GM18498 (cell line): ENCODE measurements at regions not wholly inside any gene's neighbourhood (a gene's known extent, or its start where the extent isn't known, plus 50 kb on each side); places are given as distances from the start of the nearest gene placed in this dataset.

Experiments used
- ATAC-seq: cut with Tn5 transposase; IDR thresholded peaks from one replicate; pipeline ENCODE4 v1.9.1; 2021; ENCODE audit warnings: mild to moderate bottlenecking, moderate library complexity; ENCODE audit not compliant: unreplicated experiment

DNA sequence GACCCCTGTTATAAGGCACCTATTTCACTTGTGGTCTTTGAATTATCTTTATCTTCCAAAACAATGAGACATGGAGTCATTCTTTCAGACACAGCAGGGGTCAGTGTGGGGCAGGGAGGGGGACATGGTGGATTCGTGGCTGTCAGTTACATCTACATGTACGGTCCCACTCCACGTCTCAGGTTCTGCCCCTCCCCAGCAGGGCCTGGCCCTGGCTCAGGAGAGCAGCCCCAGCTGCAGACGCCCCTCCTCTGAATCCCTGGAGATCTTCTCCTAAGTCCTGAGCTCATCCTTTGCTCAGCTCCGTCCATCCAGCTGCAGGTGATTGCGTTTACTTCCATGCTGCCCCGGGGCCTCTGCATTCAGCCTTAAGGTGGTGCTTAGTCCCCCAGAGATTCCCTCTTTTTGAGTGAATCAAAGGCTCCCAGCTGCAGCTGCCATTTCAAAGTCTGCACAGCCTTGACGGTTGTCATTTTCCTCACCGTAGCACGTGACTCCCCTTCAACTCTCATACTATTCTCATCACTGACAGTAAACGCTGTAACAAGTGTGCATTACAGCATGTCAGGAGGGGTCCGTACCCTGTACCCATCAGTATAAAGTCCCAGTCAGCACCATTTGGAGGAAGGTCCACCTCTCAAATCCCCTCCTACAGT is 113.4 kb upstream of the TCERG1L start:
- no peak for ATAC-seq

DNA sequence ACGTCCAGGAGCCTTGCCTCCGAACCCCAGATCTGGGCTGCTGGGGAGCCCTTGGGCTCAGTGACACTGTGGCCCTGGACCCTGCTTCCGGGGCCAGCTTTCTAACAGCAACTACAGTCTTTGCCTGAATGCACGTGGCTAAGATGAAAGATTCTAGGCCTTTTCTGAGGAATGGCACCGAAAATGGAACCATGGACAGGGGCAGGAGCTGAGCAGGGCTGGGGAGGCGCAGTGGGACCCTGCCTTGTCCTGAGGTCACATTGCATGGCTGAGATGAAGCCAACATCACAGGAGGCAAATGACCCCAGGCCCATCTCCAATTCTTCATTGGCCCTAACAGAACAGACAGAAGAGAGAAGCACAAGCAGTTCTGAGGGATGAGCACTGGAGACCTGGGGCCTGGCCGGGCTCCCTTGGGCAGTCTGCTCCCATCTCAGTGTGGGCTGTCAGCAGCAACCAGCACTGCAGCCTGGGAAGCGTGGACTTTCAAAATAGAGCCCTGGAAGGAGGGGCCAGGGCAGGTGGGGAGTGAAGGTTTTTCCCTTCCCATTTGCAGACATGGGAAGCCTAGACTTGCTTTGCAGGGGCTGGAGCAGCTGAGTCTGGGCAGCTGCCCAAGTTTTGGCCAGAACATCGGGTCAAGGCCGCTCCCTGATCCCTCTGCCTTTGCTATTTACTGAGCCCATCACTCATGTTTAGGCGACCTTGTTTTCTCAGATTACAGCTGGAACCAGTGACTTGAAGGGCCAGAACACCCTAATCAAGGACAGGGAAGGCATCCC is 114.4 kb upstream of the TCERG1L start:
- ATAC-seq, result no peak

DNA sequence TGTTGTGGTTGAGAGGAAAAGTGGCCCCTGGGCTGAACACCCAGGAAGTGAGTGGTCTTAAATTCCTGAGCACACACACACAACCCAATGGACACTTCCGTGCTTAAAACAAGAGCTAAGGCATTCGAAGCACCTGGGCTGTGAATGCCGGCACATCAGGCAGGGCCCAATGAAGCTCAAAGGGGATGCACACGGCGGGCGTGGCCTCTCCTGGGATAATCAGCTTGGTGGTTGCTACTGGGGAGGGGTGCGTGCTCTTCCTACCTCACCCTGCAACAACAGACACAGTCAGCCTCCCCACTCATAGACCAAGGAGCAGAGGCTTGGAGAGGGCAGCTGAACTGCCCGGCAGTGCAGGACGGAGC is 115.0 kb upstream of the TCERG1L start:
- ATAC-seq, result no peak

DNA sequence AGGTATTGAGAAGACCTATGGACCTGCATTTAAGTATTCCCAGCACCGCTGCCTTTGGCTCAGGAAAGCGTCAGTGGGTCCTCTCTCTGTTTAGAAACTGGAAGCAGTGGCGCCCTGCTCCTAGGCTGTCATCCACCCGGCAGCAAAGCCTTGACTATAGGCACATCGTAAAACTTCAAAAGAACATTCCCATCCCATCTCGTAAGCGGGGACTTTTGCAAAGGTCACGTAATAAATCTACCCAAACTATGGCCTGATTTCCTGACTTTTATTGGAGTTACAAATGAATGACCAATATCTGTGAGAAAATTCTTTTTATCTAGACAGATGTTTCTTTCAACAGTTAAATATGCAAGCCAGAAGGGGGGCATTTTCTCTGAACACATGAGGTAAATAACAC is 115.8 kb upstream of the TCERG1L start:
- ATAC-seq, result no peak

DNA sequence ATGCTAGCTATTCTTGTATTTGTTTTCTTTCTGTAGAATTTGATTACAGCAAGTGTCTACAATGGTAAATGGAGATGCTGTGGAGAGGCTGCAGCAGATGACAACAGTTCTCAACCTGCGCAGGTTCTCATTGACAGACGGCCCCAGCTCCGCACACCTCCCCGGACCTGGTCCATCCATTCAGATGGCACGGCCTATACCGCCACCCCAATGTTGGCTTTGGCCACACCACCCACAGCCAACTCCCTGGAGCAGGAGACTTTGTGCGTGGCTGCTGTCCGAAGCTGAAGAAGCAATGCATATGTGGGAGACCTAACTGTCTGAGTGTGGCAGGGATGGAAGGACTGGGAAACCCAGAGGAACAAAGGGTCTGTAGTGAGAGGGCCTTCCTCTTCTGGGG is 116.4 kb upstream of the TCERG1L start:
- no peak for ATAC-seq

DNA sequence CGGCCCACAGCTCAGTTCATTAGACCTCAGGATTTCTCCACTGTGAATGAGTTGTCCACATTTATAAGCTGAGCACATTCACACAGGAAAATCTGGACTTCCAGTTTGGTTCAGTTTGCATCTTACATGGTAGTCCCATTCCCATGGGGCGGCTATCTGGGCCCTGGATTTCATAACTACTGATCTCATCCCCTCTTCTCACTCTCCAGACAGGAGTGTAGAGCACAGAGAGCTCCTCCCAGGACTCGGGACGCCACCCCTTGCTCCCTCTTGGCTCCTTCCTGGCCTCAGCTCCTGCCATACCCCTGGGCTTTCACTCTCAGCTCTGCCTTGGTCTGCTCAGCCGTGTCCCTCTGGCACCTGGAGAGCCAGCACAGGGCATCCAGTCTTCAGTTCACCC is 117.6 kb upstream of the TCERG1L start:
- no peak for ATAC-seq

DNA sequence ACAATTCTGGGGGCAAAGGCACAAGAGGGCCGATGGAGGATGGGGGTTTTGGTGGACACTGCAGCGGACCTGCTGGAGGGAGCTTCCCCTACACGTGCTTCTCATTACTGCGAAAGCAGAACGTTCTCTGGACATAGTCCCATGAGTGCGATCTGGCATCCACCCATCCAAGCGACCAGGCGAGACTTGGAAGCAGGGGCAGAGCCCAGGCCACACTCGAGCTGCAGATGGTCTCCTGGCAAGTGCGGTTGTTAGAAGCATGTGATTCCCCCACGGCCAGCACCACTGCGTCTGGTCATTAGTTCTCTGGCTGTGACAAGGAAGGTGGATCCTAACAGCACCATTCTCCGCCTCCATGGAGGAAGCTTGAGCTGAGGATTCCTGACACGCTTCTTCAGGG is 118.4 kb upstream of the TCERG1L start:
- no peak for ATAC-seq

DNA sequence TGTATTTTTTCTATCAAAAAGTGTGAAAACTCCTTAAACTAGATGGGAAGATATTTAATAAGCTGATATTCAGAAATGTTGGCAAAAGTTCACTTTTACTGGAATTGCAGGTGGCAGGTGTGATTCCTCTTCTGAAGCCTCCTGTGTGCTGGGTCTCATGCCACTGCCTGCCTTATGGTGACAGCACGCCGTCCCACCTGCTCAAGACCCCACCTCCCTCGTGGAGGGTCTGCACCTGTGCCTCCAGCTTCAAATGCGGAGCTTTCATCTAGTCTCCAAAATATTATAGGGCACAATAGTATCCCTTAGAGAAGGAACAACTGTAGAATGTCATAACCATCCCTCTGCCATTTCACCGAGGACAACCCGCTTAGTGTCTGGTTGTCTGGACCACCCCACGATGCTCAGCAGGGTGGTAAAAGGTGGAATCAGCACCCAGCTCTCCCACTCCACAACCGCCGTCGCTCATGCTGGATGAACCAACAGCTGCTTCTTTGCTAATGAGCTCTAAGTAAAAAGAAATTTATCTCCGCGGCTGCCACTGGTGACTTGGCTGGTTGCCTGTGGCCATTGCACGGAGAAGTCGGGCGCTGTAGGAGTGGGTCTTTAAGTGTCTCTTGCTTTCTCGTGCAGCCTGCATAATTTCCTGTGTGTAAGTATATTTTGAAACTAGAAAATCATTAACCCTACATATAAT is 119.3 kb upstream of the TCERG1L start:
- no peak for ATAC-seq

DNA sequence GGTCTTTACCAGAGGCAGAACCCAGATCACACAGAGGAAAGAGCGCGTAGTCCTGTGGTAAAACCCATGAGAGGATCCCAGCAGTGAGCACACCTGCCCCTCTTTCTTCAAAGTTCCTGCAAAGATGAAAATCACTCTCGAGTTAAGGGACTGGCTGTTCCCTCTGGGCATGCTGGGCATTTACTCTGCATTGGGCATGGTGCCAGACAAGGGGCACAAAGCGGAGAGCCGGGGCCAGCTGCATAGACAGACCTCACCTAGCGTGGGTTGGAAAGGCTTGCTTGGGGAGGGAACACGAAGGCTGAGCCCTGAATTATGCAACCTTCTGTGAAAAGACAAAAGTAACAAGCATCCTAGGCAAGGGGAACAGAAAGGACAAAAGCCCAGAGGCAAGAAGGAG is 120.0 kb upstream of the TCERG1L start:
- ATAC-seq, result no peak

DNA sequence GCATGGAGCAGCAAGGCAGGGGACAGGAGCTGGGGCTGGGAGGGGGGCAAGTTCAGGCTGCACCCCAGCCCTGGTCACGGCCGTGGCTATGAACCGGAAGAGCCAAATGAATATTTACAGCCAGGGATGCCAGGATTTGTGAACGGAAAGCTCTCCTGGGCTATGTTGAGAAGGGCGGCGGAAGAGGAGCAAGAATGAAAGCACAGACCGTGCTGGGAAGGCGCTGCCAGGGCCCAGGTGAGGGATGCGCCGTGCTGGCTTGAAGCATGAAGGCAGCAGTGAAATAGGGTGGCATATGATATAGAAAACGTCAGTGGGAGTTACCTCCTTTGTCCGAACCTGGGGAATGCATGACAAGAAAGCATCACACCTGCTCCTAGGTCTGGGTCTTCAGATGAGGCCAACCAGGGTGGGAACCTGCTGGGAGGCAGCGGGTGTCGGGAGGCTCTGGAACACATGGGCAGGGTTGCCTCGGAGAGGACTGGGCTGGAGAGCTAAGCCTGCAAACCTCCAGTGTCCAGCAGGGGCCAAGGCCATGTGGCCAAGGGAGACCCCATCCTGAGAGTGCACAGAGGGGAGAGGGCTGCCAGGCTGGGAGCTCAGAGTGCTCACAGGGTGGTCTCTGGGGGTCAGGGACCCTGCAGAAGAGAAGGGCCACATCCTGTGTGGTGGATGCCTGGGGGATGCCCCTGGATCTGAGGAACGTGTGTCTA is 120.6 kb upstream of the TCERG1L start:
- no peak for ATAC-seq

DNA sequence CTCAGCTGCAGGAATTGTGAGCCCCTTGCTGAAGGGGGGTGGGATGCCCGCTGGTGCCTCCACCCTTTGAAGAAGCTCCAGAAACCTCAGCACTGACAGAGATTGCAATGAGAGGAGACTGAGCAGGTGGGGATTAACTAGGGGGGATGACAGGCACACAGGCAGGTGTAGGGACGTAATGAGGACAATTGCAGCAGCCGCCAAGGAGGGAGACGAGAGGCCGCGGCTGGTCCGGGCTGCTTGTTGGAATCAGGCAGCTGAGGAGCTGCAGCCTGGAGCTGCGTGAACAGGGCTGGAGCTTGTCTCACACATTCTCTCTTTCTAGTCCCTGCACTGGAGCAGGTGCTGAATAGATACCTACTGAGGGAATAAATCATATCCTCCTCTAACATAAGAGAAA is 122.0 kb upstream of the TCERG1L start:
- ATAC-seq, result no peak

DNA sequence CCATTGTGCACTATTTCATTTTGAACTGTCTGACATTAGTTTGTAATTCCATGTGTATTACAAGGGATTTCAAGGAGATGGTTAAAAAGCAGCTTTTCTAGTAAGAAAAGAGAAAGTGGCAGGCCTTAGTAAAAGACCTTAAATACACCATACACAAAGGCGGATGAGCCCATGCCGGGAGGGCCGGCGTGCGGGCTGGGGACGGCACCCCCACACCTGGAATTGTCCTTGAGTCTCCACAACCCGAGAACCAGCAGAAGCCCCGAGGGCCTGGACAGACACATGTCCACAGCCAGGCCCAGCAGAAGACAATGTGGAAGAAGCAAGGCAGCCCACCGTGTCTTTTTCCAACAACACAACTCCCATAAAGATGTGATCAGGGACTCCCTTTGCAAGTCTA is 123.7 kb upstream of the TCERG1L start:
- ATAC-seq, result no peak

DNA sequence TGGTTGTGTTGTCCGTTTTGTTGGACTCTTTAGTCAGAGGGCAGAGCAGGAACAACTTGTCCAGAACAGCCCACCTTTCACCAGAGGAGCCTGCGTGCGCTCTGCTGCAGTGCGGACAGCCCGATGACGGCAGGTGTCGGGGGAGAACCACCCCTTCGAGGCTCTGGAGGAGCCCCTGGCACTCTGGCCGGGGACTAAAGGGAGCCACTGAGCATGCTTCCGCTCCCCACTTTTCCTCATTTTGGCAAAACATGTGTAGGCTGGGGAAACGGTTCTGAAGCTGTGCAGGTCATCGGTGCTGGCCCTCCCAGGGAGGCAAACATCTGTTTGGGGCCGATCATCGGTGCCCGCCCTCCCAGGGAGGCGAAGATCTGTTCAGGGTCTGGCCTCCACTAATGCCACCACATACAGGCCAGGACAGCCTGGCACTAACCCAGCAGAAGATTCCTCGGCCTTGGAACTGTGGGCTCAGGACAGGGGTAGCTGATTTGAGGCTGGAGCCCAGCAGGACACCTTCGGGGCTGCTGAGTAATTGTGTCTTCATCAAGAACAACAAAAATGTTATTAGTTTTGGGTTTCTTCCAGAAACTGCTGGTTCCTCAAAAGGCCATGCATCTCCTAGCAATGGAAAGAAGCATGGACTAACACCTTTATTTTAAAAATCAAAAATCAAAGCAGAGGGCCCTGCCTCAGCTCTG is 124.4 kb upstream of the TCERG1L start:
- ATAC-seq, result no peak

DNA sequence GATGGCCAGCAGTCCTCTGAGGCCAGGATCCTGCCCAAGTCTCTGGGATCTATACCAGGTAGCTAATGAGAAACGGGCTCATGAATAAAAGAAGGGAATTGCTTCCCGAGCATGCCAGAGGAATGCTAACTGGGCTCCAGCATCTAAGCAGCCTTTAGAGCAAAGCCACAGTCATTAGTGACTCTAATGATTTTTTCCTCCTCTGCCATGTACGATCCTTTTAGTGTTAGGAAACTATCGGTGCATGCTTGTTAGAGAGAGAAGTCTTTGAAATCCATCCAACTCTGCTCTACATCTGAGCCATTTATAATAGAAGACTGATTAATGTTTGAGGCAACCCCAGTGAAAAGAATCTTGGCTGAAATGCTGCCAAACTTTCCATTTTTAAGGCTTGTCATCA is 124.9 kb upstream of the TCERG1L start:
- no peak for ATAC-seq

DNA sequence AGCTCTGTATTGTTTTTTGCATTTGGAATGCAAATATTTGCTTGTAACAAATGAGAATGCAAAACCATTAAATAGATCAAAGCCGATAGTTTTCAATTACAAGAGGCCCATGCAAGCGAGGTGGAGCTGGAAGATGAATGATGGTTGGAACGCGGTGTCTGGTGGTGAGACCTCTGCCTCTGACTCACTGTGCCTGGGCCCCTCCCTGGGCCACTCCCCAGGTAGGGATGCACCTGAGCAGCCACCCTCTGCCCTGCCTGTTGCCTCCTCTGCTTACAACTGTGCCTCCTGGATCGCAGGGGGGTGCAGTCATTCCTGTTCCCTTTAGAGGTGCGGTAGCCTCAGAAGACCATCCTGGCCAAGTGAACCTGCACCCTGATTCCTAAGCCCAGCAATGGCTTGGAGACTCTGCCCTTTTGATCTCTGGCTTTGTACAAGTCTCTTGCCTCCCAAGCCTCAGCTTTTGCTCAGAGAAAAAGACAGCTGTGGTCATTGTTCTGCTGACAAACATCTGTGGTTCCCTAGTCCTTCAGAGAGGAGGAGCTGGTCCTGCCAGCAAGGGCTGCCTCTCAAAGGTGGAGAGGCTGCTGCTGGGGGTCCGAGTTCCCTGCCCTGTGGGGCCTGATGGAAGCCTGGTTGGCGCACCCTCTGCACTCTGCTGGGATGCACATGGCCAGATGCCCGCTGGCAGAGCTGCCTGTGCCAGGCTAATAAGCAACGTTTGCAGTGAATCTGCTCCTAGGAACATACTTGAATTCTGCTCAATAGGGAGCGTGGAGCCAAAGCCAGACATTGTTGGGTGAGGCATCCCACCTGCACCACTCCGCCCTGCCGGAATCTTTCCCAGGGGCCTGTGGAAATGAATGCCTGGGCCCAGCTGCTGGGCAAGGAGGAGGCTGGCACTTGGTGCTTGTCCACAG is 126.3 kb upstream of the TCERG1L start:
- ATAC-seq, result no peak

DNA sequence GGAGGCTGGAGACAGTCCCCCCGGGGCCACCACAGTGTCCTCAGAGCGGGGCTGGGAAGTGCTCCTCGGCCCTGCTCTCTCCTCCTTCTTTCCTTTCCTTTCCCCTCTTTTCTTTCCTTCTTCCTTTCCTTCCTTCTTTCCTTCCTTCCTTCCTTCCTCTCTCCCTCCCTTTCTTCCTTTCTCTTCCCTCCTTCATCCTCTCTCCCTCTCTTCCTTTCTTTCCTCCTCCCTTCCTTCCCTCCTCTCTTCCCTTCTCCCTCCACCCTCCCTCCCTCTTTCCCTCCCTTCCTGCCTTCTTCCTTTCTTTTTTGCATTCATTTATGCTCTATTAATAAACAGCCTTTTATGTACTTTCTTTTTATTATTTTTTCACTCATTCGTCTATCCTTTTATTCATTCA is 127.1 kb upstream of the TCERG1L start:
- ATAC-seq, result no peak

DNA sequence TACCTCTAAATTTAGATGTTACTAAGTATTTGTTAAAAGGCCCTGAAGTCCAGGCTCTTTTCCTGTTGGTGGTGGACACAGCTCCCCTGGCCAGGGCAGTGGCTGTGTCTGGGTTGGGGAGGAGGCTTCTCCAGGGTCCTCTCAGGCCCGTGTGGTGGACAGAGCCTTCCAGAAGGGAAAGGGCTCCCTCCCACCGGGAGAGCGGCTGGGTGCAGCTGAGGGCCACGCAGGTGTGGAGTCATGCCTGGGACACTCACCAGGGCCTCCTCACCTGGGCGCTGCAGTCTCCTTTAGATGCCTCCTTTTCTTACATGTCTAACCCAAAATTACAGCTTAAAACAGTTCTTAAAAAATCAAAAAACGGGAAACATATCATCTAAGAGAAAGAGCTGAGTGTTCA is 128.2 kb upstream of the TCERG1L start:
- no peak for ATAC-seq

DNA sequence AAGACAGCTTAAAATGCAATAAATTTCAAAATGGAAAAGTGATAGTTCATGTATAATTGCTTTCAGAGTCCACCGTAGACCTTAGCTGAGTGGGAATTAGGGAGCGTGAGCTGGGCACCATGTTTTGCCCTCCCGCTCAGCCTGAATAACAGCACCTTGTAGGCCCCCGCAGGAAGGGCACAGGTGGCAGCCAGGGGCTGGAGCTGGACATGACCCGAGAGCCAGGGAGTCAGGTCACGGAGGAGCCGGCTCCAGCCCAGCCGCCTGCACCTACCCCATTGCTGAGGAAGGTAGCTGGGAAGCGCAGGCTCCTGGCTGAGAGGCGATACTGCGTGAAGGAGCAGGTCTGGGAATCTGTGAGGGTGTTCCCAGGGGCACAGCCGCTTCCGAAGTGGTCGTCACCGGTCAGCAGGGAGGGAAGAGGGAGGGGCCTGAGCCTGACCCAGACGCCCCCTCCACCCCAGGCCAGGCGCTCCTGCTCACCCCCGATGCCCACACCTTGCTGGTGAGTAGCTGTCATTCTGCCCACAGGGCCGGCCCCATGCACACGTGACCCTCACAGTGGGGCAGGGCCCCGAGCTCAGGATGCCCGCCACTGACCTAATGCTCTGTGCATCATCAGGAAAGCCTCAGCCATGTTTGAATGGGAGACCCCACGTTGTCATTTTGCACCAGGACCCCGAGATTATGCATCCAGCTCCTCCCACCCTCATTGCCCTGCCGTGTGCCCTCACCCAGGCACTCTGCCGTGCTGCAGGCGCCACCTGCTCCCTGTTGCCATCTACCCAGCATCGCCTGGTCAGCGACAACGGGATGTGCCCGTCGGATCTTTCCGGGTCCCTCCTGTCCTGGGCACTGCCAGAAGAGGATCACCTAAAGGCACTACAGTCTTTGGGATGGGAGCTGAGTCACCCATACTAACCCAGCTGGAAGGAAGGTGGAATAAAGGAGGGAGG is 129.2 kb upstream of the TCERG1L start:
- no peak for ATAC-seq

DNA sequence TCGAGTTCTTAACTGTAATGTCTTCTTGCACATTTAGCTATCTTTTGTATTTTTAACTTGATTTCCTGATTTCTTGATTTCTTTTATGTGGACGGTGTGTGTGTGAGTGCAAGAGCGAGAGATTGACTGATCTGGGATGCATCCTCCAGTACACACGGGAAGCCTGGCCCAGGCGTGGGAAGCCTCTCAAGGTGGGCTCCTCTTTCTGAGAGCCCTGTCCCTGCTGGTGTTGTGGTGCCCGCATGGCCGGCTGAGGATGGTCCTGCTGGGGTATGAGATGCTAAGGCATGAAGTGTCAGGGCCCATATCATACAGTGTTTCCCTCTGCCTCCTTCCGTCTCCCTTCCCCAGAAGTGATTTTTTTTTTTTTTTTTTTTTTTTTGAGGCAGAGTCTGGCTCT is 130.8 kb upstream of the TCERG1L start:
- no peak for ATAC-seq
